Right atrium auricular region (tissue), 2 donors: ENCODE measurements at regions not wholly inside any gene's neighbourhood (a gene's known extent, or its start where the extent isn't known, plus 50 kb on each side); places are given as distances from the start of the nearest gene placed in this dataset.

ENCODE experiments used
- DNase-seq: peaks from one replicate; pipeline ENCODE4 v3.0.0-alpha.2; 2019; ENCODE audit warnings: low spot score
- H3K27ac ChIP-seq, 2 donors: fragments of 200-600 bp; sonication (generic); 1 replicate in 1 of 2; 2 replicates in 1 of 2; pipeline ENCODE4 v1.5.1; 2016 to 2019
- H3K27me3 ChIP-seq, 2 donors: fragments of 200-600 bp; sonication (generic); one replicate each; pipeline versions ENCODE4 v1.5.1 to v1.6.0; 2017 to 2019
- H3K36me3 ChIP-seq: fragments of 200-600 bp; sonication (generic); one replicate; pipeline ENCODE4 v1.5.1; 2016
- H3K4me1 ChIP-seq, 2 donors: fragments of 200-600 bp; sonication (generic); one replicate each; pipeline versions ENCODE4 v1.5.1 to v1.6.0; 2017 to 2019
- H3K4me3 ChIP-seq, 2 donors: fragments of 200-600 bp; sonication (generic); 1 replicate in 1 of 2; 2 replicates in 1 of 2; pipeline ENCODE4 v1.5.1; 2017 to 2019; ENCODE audit warnings: mild to moderate bottlenecking in 1 of 2, moderate library complexity in 1 of 2
- H3K9me3 ChIP-seq, 2 donors: fragments of 200-600 bp; sonication (generic); one replicate each; pipeline ENCODE4 v1.5.1; 2019
- TF ChIP-seq, protein P1 (sequence below), 2 donors: fragments of 200-600 bp; sonication (generic); IDR thresholded peaks; one replicate each; pipeline ENCODE4 v1.5.1; 2019; ENCODE audit warnings: antibody characterized with exemption in 2 of 2

- Histone ChIP-seq H3K27ac (no peak overlapping the region), H3K27me3 (no peaks in the 10 kb centered on the region)
- DNase-seq: peak; percentile 43
Measured at GRCh38 chr2:11023326-11024258, 111.9 kb downstream of the KCNF1 start.

GRCh38 chr2:11024259-11024645 lies 112.5 kb downstream of the KCNF1 start:
- peak; percentile 50 for DNase-seq
- Histone ChIP-seq H3K36me3 (no peaks in the 10 kb centered on the region), H3K27ac (no peak overlapping the region), H3K9me3 (no peaks in the 10 kb centered on the region), H3K4me1 (no peaks in the 10 kb centered on the region), H3K27me3 (no peaks in the 10 kb centered on the region), H3K4me3 (no peak overlapping the region)
- TF ChIP-seq, protein P1, sequence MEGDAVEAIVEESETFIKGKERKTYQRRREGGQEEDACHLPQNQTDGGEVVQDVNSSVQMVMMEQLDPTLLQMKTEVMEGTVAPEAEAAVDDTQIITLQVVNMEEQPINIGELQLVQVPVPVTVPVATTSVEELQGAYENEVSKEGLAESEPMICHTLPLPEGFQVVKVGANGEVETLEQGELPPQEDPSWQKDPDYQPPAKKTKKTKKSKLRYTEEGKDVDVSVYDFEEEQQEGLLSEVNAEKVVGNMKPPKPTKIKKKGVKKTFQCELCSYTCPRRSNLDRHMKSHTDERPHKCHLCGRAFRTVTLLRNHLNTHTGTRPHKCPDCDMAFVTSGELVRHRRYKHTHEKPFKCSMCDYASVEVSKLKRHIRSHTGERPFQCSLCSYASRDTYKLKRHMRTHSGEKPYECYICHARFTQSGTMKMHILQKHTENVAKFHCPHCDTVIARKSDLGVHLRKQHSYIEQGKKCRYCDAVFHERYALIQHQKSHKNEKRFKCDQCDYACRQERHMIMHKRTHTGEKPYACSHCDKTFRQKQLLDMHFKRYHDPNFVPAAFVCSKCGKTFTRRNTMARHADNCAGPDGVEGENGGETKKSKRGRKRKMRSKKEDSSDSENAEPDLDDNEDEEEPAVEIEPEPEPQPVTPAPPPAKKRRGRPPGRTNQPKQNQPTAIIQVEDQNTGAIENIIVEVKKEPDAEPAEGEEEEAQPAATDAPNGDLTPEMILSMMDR (IDR thresholded peaks at IDR 0.05): no peak

More at GRCh38 chr2:11023326-11024258, 111.9 kb downstream of the KCNF1 start:
- Histone ChIP-seq H3K9me3 (no peaks in the 10 kb centered on the region), H3K4me3 (no peak overlapping the region), H3K36me3 (no peaks in the 10 kb centered on the region), H3K4me1 (no peaks in the 10 kb centered on the region)
- TF ChIP-seq, protein P1 (IDR thresholded peaks at IDR 0.05): no peak

DNA sequence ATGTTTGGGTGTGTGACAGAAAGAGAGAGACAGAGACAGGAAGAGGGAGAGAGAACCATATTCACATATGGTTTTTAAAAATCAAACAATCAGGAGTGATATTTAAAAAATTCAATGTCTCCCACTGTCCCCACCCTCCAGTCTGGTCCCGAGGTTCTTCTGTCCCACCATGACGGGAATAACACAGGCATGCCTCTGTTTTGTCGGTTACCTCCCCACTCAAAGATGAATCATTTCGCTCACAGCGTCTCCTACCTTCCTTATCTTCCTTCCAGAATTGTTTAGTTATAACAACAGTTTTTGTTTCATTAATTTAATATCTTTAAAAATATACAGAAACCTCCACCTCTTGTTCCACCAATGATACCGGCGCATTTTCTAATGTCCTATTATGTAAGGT lies 113.0 kb downstream of the KCNF1 start:
- no peaks in the 10 kb centered on the region for H3K36me3 ChIP-seq
- no peak overlapping the region for H3K27ac ChIP-seq
- H3K27me3 ChIP-seq: no peaks in the 10 kb centered on the region
- DNase-seq: peak; percentile 18
- TF ChIP-seq, protein P1 (IDR thresholded peaks at IDR 0.05): no peak
- H3K9me3 ChIP-seq: no peaks in the 10 kb centered on the region
- no peaks in the 10 kb centered on the region for H3K4me1 ChIP-seq
- H3K4me3 ChIP-seq: no peak overlapping the region

DNA sequence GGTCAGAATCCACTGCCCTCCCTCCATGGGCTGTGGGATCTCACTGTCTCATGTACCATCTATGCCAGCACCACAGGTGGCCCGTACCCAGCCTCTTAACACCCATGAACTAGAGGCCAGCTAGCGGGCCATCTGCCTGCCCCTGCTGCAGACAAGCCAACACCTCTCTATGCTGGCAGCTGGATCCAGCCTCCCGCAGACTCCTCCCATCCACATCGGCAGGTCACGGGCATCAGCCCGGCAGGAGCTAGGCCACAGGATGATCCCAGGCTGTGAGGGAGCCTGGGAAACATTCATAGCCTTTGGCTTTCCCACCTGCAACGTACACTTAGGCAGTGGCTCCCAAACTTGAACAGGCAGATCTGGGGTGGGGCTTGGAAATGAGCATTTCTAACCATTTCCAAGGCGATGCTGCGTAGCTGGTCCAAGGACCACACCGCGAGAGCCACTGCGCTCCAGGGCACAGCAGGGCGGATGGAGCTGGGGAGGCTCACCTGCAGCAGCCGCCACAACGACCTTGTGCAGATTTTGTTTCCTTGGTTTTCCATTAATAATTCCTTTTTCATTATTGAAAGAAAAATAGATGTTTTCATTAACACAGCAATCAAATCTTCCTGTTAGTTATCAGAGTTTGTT lies 114.7 kb downstream of the KCNF1 start:
- H3K36me3 ChIP-seq: no peaks in the 10 kb centered on the region
- H3K9me3 ChIP-seq: no peaks in the 10 kb centered on the region
- no peak overlapping the region for H3K27ac ChIP-seq
- peak; percentile 49 for DNase-seq
- no peaks in the 10 kb centered on the region for H3K4me1 ChIP-seq
- no peaks in the 10 kb centered on the region for H3K27me3 ChIP-seq
- no peak overlapping the region for H3K4me3 ChIP-seq
- TF ChIP-seq, protein P1 (IDR thresholded peaks at IDR 0.05): no peak

GRCh38 chr2:11027195-11027594 lies 115.5 kb downstream of the KCNF1 start:
- Histone ChIP-seq H3K4me1 (no peaks in the 10 kb centered on the region), H3K27me3 (no peaks in the 10 kb centered on the region), H3K9me3 (no peaks in the 10 kb centered on the region), H3K4me3 (no peak overlapping the region), H3K27ac (no peak overlapping the region), H3K36me3 (no peaks in the 10 kb centered on the region)
- DNase-seq: peak; percentile 30
- TF ChIP-seq, protein P1 (IDR thresholded peaks at IDR 0.05): no peak
